Spleen (tissue), 7 donors: ENCODE measurements at regions not wholly inside any gene's neighbourhood (a gene's known extent, or its start where the extent isn't known, plus 50 kb on each side); places are given as distances from the start of the nearest gene placed in this dataset.

Experiments
- CTCF ChIP-seq, 11 experiments: fragments of 200-600 bp in 7 of 11; fragments of 450-650 bp in 4 of 11; sonication (generic) in 4 of 11; IDR thresholded peaks in 8 of 11; conservative IDR thresholded peaks in 3 of 11; 1 replicate in 7 of 11; 2 replicates in 4 of 11; pipeline versions ENCODE4 v1.4.0 to v1.8.0; 2016 to 2021; ENCODE audit warnings: antibody characterized with exemption in 11 of 11, inconsistent platforms in 4 of 11, mild to moderate bottlenecking in 1 of 11
- POLR2A ChIP-seq, 3 donors: fragments of 450-650 bp; IDR thresholded peaks; one replicate each; pipeline ENCODE4 v1.5.1; 2017; ENCODE audit warnings: antibody characterized with exemption in 3 of 3, mild to moderate bottlenecking in 1 of 3
- donor health status: DM: no; HTN: no; CAD: no; lungs with moderate emphysema.
- donor health status: DM: no; HTN: no; CAD: no.
- donor health status: DM: no; HTN: no; CAD: no.

GRCh38 chr19:32191921-32192320 is 153.5 kb upstream of the ZNF507 start:
- TF ChIP-seq CTCF (IDR thresholded peaks at IDR 0.05 in 8 of 11, conservative IDR thresholded peaks at IDR 0.05 in 3 of 11) (no peak), POLR2A (IDR thresholded peaks at IDR 0.05) (no peak)
